SK-N-SH (cell line): ENCODE measurements at regions not wholly inside any gene's neighbourhood (a gene's known extent, or its start where the extent isn't known, plus 50 kb on each side); places are given as distances from the start of the nearest gene placed in this dataset.

ENCODE experiments used
- CTCF ChIA-PET: fragments of 300-600, 350-600 bp; formaldehyde crosslinking; extraction: SDS; loops from one replicate; lab custom pipeline; 2021; lab: Yijun Ruan, JAX
- POLR2A ChIA-PET: fragments of 350-600 bp; sonication (Branson Sonifier 250); formaldehyde crosslinking; extraction: SDS; loops from one replicate; lab custom pipeline; 2020; ENCODE audit warnings: antibody characterized with exemption, inconsistent platforms; lab: Yijun Ruan, JAX
- DNase-seq: peaks from one replicate; pipeline ENCODE4 v3.0.0; 2012
- H2AFZ ChIP-seq: fragments of 200-600 bp; sonication (generic); 2 replicates; pipeline ENCODE4 v1.8.1; 2016; ENCODE audit warnings: antibody characterized with exemption, mild to moderate bottlenecking, low read depth
- H3F3A ChIP-seq: fragments of 200-600 bp; sonication (generic); replicated peaks from 2 replicates; pipeline ENCODE3; 2016; ENCODE audit warnings: antibody characterized with exemption, mild to moderate bottlenecking; ENCODE audit not compliant: insufficient read depth
- H3K27ac ChIP-seq, 2 experiments: fragments of 200-500 bp in 1 of 2; fragments of 200-600 bp in 1 of 2; sonication (Bioruptor generic) in 1 of 2; sonication (generic), shearing (Covaris generic) in 1 of 2; 2 replicates each; pipeline versions ENCODE4 v1.5.1 to v1.6.1; 2014 to 2016; ENCODE audit warnings: low read depth in 2 of 2, inconsistent platforms in 1 of 2, low read length in 1 of 2, mild to moderate bottlenecking in 1 of 2, mixed read lengths in 1 of 2
- H3K27me3 ChIP-seq: fragments of 200-600 bp; sonication (generic), shearing (Covaris generic); 2 replicates; pipeline ENCODE4 v1.6.1; 2016; ENCODE audit warnings: mixed run types; ENCODE audit not compliant: insufficient read depth
- H3K36me3 ChIP-seq, 2 experiments: fragments of 200-500 bp in 1 of 2; fragments of 200-600 bp in 1 of 2; sonication (Bioruptor generic) in 1 of 2; sonication (generic) in 1 of 2; replicated peaks in 1 of 2; 2 replicates each; pipeline versions ENCODE3 to v1.5.1; 2014 to 2016; ENCODE audit warnings: low read length in 1 of 2, mild to moderate bottlenecking in 1 of 2; ENCODE audit not compliant: insufficient read depth in 2 of 2, control insufficient read depth in 1 of 2
- H3K4me1 ChIP-seq, 2 experiments: fragments of 200-500 bp in 1 of 2; fragments of 200-600 bp in 1 of 2; sonication (Bioruptor generic) in 1 of 2; sonication (generic), shearing (Covaris generic) in 1 of 2; 2 replicates each; pipeline versions ENCODE4 v1.5.1 to v1.6.1; 2014 to 2016; ENCODE audit warnings: low read depth in 1 of 2, low read length in 1 of 2, mixed run types in 1 of 2; ENCODE audit not compliant: insufficient read depth in 2 of 2, control insufficient read depth in 1 of 2
- H3K4me2 ChIP-seq: fragments of 200-600 bp; sonication (generic), shearing (Covaris generic); 2 replicates; pipeline ENCODE4 v1.6.1; 2017; ENCODE audit warnings: mixed run types
- H3K4me3 ChIP-seq, 2 experiments: fragments of 200-500 bp in 1 of 2; fragments of 200-600 bp in 1 of 2; sonication (Bioruptor generic) in 1 of 2; sonication (generic), shearing (Covaris generic) in 1 of 2; 2 replicates each; pipeline versions ENCODE4 v1.5.1 to v1.8.1; 2014 to 2016; ENCODE audit warnings: low read depth in 2 of 2, inconsistent platforms in 1 of 2, low read length in 1 of 2, mild to moderate bottlenecking in 1 of 2, mixed read lengths in 1 of 2, moderate library complexity in 1 of 2
- H3K79me2 ChIP-seq: fragments of 200-600 bp; sonication (generic); 2 replicates; pipeline ENCODE4 v1.8.1; 2017; ENCODE audit warnings: mild to moderate bottlenecking; ENCODE audit not compliant: insufficient read depth
- H3K9ac ChIP-seq: fragments of 200-600 bp; sonication (generic); 2 replicates; pipeline ENCODE4 v1.6.1; 2017; ENCODE audit warnings: mixed run types
- H3K9me2 ChIP-seq: fragments of 200-600 bp; sonication (generic); 2 replicates; pipeline ENCODE4 v1.6.1; 2017; ENCODE audit warnings: mixed run types
- H3K9me3 ChIP-seq: fragments of 200-600 bp; sonication (generic); 2 replicates; pipeline ENCODE4 v1.6.1; 2017; ENCODE audit warnings: mixed run types, mild to moderate bottlenecking, moderate library complexity
- H4K20me1 ChIP-seq: fragments of 200-600 bp; sonication (generic); 2 replicates; pipeline ENCODE4 v1.6.1; 2017; ENCODE audit warnings: mild to moderate bottlenecking, mixed run types; ENCODE audit not compliant: insufficient read depth
- CHD2 ChIP-seq: fragments of 150-350 bp; IDR thresholded peaks from 2 replicates; pipeline ENCODE4 v1.6.1; 2018; ENCODE audit warnings: low read length; ENCODE audit not compliant: partially characterized antibody
- CTCF ChIP-seq: fragments of 200-600 bp; sonication (generic); IDR thresholded peaks from 2 replicates; pipeline ENCODE4 v1.6.1; 2017; ENCODE audit warnings: antibody characterized with exemption, mild to moderate bottlenecking, moderate library complexity
- FOSL2 ChIP-seq: IDR thresholded peaks from 2 replicates; pipeline ENCODE4 v1.4.0; 2012; ENCODE audit warnings: low read depth, mild to moderate bottlenecking, moderate library complexity, borderline replicate concordance
- FOXJ3 ChIP-seq: sonication (generic); formaldehyde crosslinking; IDR thresholded peaks from 2 replicates; pipeline ENCODE4 v1.5.1; 2020; ENCODE audit warnings: mild to moderate bottlenecking, missing genetic modification reagents
- FOXM1 ChIP-seq: IDR thresholded peaks from 2 replicates; pipeline ENCODE4 v1.4.0; 2012; ENCODE audit warnings: low read depth, mild to moderate bottlenecking
- GATA2 ChIP-seq: sonication (generic); formaldehyde crosslinking; IDR thresholded peaks from 2 replicates; pipeline ENCODE4 v1.5.0; 2020; ENCODE audit warnings: mild to moderate bottlenecking, missing genetic modification reagents
- IRF3 ChIP-seq: fragments of 150-350 bp; IDR thresholded peaks from 2 replicates; pipeline ENCODE4 v1.6.1; 2016; ENCODE audit warnings: mild to moderate bottlenecking, low read depth, low read length
- JUND ChIP-seq: IDR thresholded peaks from 2 replicates; pipeline ENCODE4 v1.4.0; 2012
- MXI1 ChIP-seq: IDR thresholded peaks from 2 replicates; pipeline ENCODE4 v1.6.1; 2012; ENCODE audit warnings: mild to moderate bottlenecking, low read depth, low read length, improper control_type of control experiment
- POLR2AphosphoS5 ChIP-seq: IDR thresholded peaks from 2 replicates; pipeline ENCODE4 v1.6.1; 2012; ENCODE audit warnings: low read depth, low read length
- RAD21 ChIP-seq: IDR thresholded peaks from 2 replicates; pipeline ENCODE4 v1.6.1; 2012; ENCODE audit warnings: mild to moderate bottlenecking, low read length
- REST ChIP-seq: IDR thresholded peaks from 2 replicates; pipeline ENCODE4 v1.6.1; 2012; ENCODE audit warnings: mild to moderate bottlenecking, low read depth, low read length, moderate library complexity
- RXRA ChIP-seq: IDR thresholded peaks from 2 replicates; pipeline ENCODE4 v1.4.0; 2012; ENCODE audit warnings: low read depth, mild to moderate bottlenecking, borderline replicate concordance
- SIN3A ChIP-seq: IDR thresholded peaks from 2 replicates; pipeline ENCODE4 v1.6.1; 2012; ENCODE audit warnings: low read depth, mild to moderate bottlenecking, low read length, moderate library complexity, borderline replicate concordance
- TAF1 ChIP-seq: IDR thresholded peaks from 2 replicates; pipeline ENCODE4 v1.6.1; 2012; ENCODE audit warnings: low read depth, mild to moderate bottlenecking, low read length, moderate library complexity, borderline replicate concordance
- TCF12 ChIP-seq: IDR thresholded peaks from 2 replicates; pipeline ENCODE4 v1.4.0; 2012
- TEAD4 ChIP-seq: IDR thresholded peaks from 2 replicates; pipeline ENCODE4 v1.4.0; 2012; ENCODE audit warnings: mild to moderate bottlenecking, borderline replicate concordance; ENCODE audit not compliant: insufficient read depth
- ZBTB33 ChIP-seq: IDR thresholded peaks from 2 replicates; pipeline ENCODE4 v1.4.0; 2012; ENCODE audit warnings: low read depth, borderline replicate concordance
- WGBS: methylation state at CpG from one replicate; pipeline ENCODE4 v1.1.6; 2017; ENCODE audit warnings: low lambda C conversion rate; 5-methylcytosine and 5-hydroxymethylcytosine counted together

- H3K4me2 ChIP-seq, result no peak overlapping the region
- no peaks in the 10 kb centered on the region for H3K79me2 ChIP-seq
- DNase-seq, result no peak
- H3K4me1 ChIP-seq, result no peaks in the 10 kb centered on the region
- H3F3A ChIP-seq, result no peaks in the 10 kb centered on the region
- ChIA-PET CTCF (no interaction called here), POLR2A (no interaction called here)
- no peak overlapping the region for H3K4me3 ChIP-seq
- no peak overlapping the region for H3K27ac ChIP-seq
- H3K36me3 ChIP-seq, result no peaks in the 10 kb centered on the region
- no peaks in the 10 kb centered on the region for H4K20me1 ChIP-seq
- H3K9me3 ChIP-seq, result no peaks in the 10 kb centered on the region
- no peaks in the 10 kb centered on the region for H3K27me3 ChIP-seq
- no peaks in the 10 kb centered on the region for H3K9me2 ChIP-seq
- no peak overlapping the region for H2AFZ ChIP-seq
- WGBS, result 51% methylated on average over 3 of the region's 3 CpGs
- H3K9ac ChIP-seq, result no peak overlapping the region
- TF ChIP-seq IRF3 (no peak), JUND (no peak), CHD2 (no peak), RXRA (no peak), POLR2AphosphoS5 (no peak), FOXJ3 (CRISPR knock-in tag) (no peak), TCF12 (no peak), GATA2 (CRISPR knock-in tag) (no peak), FOSL2 (no peak), TEAD4 (no peak), SIN3A (no peak), FOXM1 (no peak), MXI1 (no peak), TAF1 (no peak), CTCF (no peak), RAD21 (no peak), ZBTB33 (no peak), REST (no peak)
Observed at GRCh38 chr1:83090195-83090594, 908.7 kb downstream of the TTLL7 start.
